ENCODE measurements at regions not wholly inside any gene's neighbourhood (a gene's known extent, or its start where the extent isn't known, plus 50 kb on each side); places are given as distances from the start of the nearest gene placed in this dataset.

DNA sequence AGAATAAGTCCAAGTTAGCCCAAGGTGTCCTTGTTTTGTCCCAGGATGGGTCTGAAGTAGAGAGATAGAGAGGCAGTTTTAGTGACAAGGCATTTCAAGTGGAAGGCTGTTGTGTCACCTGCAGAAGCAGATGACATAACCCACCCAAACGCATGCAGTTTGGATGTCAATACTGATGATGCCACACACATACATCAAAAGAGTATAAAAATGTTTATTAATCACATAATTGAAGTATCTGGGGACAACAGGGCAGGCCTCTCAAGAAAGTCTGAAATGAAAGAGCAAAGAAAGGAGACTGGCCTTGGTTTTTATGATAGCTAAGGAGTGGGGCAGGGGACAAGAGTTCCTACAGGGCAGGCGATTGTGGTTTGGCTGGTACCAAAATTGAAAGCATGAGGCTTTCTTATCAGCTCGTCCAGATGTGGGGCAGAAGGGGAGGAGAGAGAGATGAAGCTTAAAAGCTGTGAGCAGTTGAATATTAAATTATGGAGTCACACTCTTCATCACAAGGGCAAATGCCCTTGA lies 78.4 kb upstream of the TSPAN8 start:
- DNase-seq: no peak

DNA sequence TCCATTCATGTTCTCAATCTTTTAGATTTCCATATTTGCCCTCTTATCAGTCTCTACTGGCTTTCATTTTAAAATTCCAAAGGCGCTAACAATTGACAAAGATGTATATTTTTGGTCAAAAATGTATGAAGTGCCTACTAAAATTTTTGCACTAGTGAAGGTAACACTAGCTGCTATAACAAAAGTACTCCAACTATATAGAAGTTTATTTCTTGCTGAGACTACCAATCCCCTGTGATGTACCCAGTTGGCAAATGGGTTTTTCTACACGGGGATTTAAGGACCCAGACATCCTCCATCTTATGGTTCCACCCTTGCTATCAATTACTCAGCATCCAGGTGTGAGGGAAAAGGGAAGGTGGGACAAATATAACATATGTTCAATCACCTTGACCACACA lies 75.3 kb upstream of the TSPAN8 start:
- DNase-seq: no peak

DNA sequence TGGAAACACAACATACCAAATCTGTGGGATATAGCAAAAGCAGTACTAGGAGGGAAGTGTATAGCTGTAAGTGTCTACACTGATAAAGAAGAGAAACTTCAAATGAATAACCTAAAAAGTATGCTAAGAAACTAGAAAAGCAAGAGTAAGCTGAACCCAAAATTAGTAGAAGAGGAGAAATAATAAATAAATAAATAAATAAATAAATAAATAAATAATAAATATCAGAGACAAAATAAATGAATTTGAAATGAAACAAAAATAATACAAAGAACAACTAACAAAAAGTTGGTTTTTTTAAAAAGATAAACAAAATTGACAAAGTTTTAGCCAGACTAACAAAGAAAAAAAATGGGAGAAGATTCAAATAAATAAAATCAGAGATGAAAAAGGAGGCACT lies 72.7 kb upstream of the TSPAN8 start:
- no peak for DNase-seq

DNA sequence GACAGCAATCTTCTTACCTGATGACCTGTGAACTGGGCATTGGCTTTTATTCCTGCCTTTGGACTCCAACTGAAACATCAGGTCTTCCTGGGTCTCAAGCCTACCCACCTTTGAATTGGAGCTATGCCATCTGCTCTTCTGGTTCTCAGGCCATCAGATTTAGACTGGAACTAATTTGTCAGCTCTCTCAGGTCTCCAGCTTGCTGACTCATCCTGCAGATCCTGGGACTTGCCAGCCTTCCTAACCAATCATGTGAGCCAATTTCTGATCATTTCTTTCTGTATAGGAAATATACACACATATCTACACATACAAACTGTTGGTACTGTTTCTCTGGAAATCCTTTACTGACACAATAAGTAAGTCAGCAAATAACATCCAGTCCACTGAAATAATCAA lies 65.3 kb upstream of the TSPAN8 start:
- no peak for DNase-seq

DNA sequence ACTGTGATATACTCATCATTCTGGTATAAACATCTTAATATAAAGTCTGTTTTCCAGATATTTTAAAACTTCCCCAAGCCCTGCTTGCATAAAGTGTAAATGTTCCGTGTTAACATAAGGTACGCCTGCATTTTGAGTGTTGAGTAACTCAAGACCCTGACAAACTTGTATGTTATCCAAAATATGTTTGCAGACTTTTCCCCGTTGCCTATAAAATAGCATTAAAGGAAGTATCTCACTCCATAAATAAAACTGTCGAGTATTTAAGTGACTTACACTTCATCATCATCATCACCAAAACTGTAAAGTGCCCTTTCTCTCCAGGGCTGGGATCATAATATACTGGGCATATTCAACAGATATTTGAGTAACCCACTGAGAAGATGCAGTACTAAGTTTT lies 64.6 kb upstream of the TSPAN8 start:
- no peak for DNase-seq

DNA sequence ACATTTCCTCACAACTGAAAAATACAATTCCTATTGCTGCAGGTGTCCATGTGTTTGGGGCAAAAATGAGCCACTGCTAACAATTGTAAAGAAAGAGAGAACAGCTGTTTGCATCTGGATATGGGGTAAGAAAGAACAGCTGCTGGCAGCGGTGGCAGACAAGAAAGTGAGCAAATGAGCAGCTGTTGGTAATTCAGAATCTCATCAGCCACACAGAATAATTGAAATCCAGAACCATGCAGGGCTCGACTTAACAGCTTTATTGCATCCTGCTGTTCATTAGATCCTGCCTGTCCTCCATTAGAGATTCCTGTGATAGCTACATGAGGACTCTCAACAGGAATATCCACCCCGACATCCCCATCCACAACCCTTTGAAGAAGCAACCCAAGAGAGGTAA lies 62.5 kb upstream of the TSPAN8 start:
- peak; percentile 88 for DNase-seq

DNA sequence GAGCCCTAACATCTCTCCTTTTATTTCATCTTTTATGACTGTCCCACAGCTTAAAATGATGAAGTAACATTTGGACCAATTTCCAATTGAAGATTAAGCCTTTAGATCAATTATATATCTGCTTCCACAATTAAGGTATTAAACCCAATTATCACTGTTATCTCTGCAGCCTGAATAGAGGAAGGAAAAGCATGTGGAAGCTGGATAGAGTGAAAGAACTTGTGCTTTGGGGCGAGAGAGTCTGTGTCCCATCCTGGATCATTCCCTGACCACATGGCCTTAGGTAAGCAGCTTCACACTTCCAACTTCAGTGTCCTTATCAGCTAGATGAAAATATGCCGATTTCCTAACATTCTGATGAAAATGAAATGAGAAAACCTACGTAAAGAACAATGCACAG lies 61.4 kb upstream of the TSPAN8 start:
- DNase-seq: no peak

DNA sequence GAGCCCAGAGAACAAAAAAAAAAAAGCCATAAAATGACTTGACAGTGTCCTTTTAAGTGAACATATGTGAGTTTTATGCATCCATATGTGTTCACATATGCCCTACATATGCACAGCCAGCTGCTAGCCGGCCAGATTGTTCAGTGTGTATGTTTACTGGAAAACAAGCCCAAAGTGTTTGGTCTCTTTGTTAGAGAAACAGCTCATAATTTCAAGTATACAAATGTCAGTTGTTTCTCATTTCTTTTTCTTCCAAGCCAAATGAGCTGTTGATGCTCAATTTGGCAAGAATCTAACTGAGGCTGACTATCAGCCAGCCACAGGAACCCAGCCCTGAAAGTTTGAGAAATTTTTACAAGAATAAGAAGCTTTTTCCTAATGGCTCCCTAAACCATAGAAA lies 60.8 kb upstream of the TSPAN8 start:
- peak; percentile 64 for DNase-seq

DNA sequence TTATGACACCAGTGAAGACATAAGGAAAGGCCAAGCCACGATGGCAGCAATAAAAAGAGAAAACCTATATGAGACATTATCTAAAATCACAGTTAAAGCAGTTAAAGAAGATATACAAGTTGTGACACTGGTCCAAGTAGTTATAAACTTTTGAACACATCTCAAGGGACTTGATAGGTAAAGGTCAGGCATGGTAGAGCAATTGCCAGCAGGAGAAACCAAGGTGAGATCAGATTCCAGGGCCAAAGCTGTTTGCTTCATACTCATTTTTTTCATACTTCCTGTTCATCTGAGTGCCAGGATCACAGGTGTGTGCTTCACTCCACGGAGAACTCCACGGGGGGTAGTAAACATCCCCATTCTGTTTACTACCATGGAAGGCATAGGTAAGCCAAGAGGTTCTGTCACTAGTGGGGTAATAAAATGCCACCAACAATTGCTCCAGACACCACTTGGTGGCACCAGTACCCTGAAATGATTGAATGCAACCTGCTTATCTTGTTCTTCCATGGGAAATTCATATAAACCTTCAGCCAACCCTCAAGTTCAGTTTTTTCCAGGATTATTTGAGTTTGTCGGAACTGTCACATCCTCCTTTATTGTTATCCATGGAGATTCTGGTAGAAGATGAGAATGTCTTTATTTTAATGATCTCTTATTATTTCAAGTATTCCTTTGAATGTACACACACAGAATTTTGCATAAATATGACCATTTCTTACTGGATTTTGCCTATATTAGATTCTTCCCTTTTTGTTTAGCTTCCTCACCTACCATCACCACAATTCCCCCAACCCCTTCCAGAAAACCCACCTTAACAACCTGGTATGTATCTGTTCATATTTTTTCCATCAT lies 59.2 kb upstream of the TSPAN8 start:
- DNase-seq: peak; percentile 55

DNA sequence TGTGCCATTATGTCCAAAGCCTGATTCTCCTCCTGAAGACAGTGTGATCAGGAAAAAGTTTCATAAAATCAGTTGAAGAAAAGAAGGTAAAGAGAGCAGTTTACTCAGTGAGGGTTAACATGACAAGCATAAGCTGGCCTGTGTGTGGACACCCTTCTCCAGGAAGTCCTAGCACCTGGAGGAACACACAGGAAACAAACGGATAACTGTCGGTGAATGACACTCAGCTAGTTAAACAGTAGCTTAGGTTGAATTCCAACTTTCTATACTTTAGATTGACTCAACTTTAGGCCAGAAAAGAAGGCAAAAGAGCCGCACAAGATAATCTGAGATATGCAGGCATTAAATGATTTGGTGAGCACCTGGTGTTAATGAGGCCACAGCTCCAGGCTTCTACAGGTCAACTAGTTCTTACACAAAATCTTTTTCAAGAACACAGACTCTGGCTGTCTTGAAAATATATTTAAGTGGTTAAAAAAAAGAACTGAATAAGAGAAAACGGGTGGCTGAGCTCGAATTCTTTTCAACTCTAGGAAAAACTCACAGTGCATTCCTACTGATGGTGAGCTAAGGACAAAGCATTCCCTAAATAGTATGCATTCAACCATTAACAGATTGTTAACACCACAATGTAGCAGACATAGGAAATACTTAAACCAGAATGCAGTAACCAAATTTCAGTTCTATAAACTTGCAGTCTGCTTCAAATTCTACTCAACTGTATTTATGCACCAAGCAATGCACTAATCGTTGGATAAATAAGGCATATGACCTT lies 56.9 kb upstream of the TSPAN8 start:
- DNase-seq: no peak

DNA sequence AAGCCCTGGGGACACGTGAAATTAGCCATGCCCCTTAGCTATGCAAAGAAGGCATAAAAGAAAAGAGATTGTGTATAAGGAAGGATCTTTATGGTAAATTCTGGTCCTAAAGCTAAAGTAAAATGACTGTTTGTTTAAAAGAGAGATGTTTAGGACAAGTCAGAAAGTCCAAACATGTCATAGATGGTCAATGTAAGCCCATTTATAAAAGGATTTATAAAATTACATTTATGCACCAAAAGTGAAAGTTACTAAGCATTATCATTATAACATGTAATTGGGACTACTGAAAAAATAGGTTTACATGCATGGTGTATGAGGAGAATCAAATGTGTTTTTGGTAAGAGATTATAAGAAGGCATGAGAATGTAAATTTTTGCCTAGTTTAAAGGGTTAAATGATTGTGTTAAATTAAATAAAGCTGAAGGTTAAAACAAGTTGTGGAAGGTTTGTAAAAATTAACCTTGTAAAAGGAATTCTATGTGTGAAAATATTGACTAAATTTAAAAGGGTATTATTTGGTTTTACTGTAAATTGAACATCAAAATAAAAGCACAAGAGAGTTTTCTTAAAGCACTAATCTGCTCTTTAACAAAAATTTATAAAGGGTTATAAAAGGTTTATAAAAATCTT lies 50.4 kb upstream of the TSPAN8 start:
- no peak for DNase-seq
